Upper lobe of left lung (tissue), 4 donors: ENCODE measurements at regions not wholly inside any gene's neighbourhood (a gene's known extent, or its start where the extent isn't known, plus 50 kb on each side); places are given as distances from the start of the nearest gene placed in this dataset.

Experiments used
- CTCF ChIP-seq, 6 experiments: fragments of 450-650 bp in 4 of 6; fragments of 200-600 bp in 2 of 6; sonication (generic) in 2 of 6; IDR thresholded peaks; one replicate each; pipeline ENCODE4 v1.5.1; 2016 to 2019; ENCODE audit warnings: antibody characterized with exemption in 6 of 6
- POLR2A ChIP-seq, 4 donors: fragments of 450-650 bp; IDR thresholded peaks; one replicate each; pipeline ENCODE4 v1.5.1; 2016 to 2017; ENCODE audit warnings: antibody characterized with exemption in 4 of 4, mild to moderate bottlenecking in 2 of 4
- POLR2AphosphoS5 ChIP-seq, 2 donors: sonication (generic); formaldehyde crosslinking; IDR thresholded peaks; one replicate each; pipeline ENCODE4 v1.5.1; 2017; ENCODE audit warnings: antibody characterized with exemption in 2 of 2

DNA sequence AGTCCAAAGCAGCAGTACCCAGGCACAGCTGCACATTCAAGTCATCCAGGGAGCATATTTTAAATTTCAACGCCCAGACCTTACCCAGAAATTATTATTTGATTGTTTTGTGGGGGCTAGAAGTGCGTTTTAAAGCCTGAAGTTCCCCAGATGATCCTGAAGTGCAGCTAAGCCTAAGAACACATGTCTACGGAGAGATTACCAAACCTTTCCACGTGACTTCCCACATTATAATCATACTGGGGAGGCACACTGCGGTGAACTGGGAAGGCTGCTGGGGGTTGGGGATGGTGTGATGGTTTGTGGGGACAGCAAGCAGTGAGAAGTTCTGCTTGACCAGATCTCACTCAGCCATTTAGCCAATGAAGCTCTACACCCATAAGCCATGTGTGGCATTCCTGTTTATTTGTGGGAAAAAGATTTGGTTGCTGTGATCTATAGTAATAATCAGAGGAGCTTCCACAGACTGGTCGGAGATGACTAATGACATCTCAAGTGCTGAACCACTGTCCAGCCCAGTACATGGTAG is 93.4 kb upstream of the CDH6 start:
- no peak for TF ChIP-seq POLR2A (IDR thresholded peaks at IDR 0.05)
- TF ChIP-seq CTCF (IDR thresholded peaks at IDR 0.05): no peak
- TF ChIP-seq POLR2AphosphoS5 (IDR thresholded peaks at IDR 0.05): no peak
